Fibroblast of lung (primary cell): ENCODE measurements at regions not wholly inside any gene's neighbourhood (a gene's known extent, or its start where the extent isn't known, plus 50 kb on each side); places are given as distances from the start of the nearest gene placed in this dataset.

Experiments used
- DNase-seq, 2 donors: peaks; one replicate each; pipeline versions ENCODE4 v3.0.0 to v3.0.0-alpha.2; 2010; ENCODE audit warnings: low read depth in 2 of 2
- H2AFZ ChIP-seq: 2 replicates; pipeline ENCODE4 v1.5.1; 2012; ENCODE audit warnings: low read length, control low read depth, inconsistent platforms
- H3K27ac ChIP-seq: 2 replicates; pipeline ENCODE4 v1.5.1; 2011; ENCODE audit warnings: low read length, control low read depth; ENCODE audit not compliant: insufficient read depth
- H3K27me3 ChIP-seq: 2 replicates; pipeline ENCODE4 v1.5.1; 2011; ENCODE audit warnings: mild to moderate bottlenecking, low read length; ENCODE audit not compliant: control insufficient read depth, insufficient read depth
- H3K36me3 ChIP-seq: 2 replicates; pipeline ENCODE4 v1.5.1; 2011; ENCODE audit warnings: low read length; ENCODE audit not compliant: control insufficient read depth, insufficient read depth
- H3K4me1 ChIP-seq: 2 replicates; pipeline ENCODE4 v1.5.1; 2011; ENCODE audit warnings: low read length; ENCODE audit not compliant: control insufficient read depth, insufficient read depth; ENCODE audit errors: extremely low read depth
- H3K4me2 ChIP-seq: 2 replicates; pipeline ENCODE4 v1.5.1; 2011; ENCODE audit warnings: low read length, control low read depth; ENCODE audit not compliant: insufficient read depth; ENCODE audit errors: extremely low read depth
- H3K4me3 ChIP-seq, 4 experiments: fragments of 200-600 bp in 1 of 4; sonication (generic) in 1 of 4; replicated peaks in 1 of 4; 2 replicates each; pipeline ENCODE4 v1.5.1; 2011 to 2016; ENCODE audit warnings: low read length in 4 of 4, low read depth in 3 of 4, mild to moderate bottlenecking in 3 of 4, control low read depth in 2 of 4, inconsistent platforms in 1 of 4, mixed read lengths in 1 of 4; ENCODE audit not compliant: insufficient read depth in 1 of 4; ENCODE audit errors: control extremely low read depth in 1 of 4
- H3K79me2 ChIP-seq: 2 replicates; pipeline ENCODE4 v1.5.1; 2012; ENCODE audit warnings: mild to moderate bottlenecking, low read length, inconsistent platforms; ENCODE audit not compliant: control insufficient read depth, insufficient read depth
- H3K9ac ChIP-seq: 2 replicates; pipeline ENCODE4 v1.5.1; 2011; ENCODE audit warnings: mild to moderate bottlenecking, low read length, control low read depth; ENCODE audit not compliant: insufficient read depth
- H3K9me3 ChIP-seq: 2 replicates; pipeline ENCODE4 v1.5.1; 2012; ENCODE audit warnings: low read depth, low read length; ENCODE audit not compliant: control insufficient read depth, insufficient read depth
- H4K20me1 ChIP-seq: 2 replicates; pipeline ENCODE4 v1.5.1; 2011; ENCODE audit warnings: low read length; ENCODE audit not compliant: control insufficient read depth, insufficient read depth; ENCODE audit errors: extremely low read depth
- EZH2 ChIP-seq: IDR thresholded peaks from 2 replicates; pipeline ENCODE4 v1.5.1; 2012; ENCODE audit warnings: low read length, control low read depth, mild to moderate bottlenecking; ENCODE audit errors: missing control alignments
- TF ChIP-seq, protein P1 (sequence below), 2 donors: IDR thresholded peaks in 1 of 2; conservative IDR thresholded peaks in 1 of 2; 1 replicate in 1 of 2; 2 replicates in 1 of 2; pipeline ENCODE4 v1.5.1; 2011 to 2012; ENCODE audit warnings: low read length in 2 of 2, control low read depth in 1 of 2, inconsistent platforms in 1 of 2, low read depth in 1 of 2, mild to moderate bottlenecking in 1 of 2

GRCh38 chr6:141364232-141364631 lies 768.5 kb upstream of the GJE1 start:
- Histone ChIP-seq H3K9me3 (no peaks in the 10 kb centered on the region), H3K27me3 (no peaks in the 10 kb centered on the region), H2AFZ (no peak overlapping the region), H3K4me3 (no peak overlapping the region), H3K36me3 (no peaks in the 10 kb centered on the region), H3K4me1 (no peaks in the 10 kb centered on the region), H4K20me1 (no peaks in the 10 kb centered on the region), H3K4me2 (no peak overlapping the region), H3K27ac (no peak overlapping the region), H3K9ac (no peak overlapping the region), H3K79me2 (no peaks in the 10 kb centered on the region)
- TF ChIP-seq, protein P1, sequence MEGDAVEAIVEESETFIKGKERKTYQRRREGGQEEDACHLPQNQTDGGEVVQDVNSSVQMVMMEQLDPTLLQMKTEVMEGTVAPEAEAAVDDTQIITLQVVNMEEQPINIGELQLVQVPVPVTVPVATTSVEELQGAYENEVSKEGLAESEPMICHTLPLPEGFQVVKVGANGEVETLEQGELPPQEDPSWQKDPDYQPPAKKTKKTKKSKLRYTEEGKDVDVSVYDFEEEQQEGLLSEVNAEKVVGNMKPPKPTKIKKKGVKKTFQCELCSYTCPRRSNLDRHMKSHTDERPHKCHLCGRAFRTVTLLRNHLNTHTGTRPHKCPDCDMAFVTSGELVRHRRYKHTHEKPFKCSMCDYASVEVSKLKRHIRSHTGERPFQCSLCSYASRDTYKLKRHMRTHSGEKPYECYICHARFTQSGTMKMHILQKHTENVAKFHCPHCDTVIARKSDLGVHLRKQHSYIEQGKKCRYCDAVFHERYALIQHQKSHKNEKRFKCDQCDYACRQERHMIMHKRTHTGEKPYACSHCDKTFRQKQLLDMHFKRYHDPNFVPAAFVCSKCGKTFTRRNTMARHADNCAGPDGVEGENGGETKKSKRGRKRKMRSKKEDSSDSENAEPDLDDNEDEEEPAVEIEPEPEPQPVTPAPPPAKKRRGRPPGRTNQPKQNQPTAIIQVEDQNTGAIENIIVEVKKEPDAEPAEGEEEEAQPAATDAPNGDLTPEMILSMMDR (conservative IDR thresholded peaks at IDR 0.05 in 1 of 2, IDR thresholded peaks at IDR 0.05 in 1 of 2; ENCODE audit: low read depth in 1 of 2, low read length in 2 of 2) = no peak
- no peak for TF ChIP-seq EZH2
- no peak for DNase-seq

DNA sequence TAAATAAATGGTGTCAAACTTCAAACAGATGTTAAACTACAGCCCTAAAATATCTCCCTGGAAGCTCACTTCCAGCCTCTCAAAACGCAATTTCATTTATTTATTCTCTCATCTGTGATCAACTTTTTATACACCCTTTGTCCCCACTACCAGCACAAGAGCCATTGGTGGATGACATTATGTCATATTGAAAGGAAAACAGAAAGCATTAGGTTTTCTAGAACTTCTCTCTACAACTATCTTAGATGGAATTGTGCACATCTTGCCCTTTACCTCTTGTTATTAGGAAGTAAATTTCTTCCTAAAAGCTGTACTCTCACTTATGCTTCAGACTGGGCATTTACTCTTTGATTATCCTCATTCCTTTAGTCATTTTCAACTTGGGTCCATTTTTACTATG lies 771.2 kb upstream of the GJE1 start:
- no peak overlapping the region for H3K9ac ChIP-seq
- H4K20me1 ChIP-seq = no peaks in the 10 kb centered on the region
- H2AFZ ChIP-seq = no peak overlapping the region
- no peak overlapping the region for H3K4me2 ChIP-seq
- no peaks in the 10 kb centered on the region for H3K27me3 ChIP-seq
- no peaks in the 10 kb centered on the region for H3K9me3 ChIP-seq
- DNase-seq = no peak
- no peaks in the 10 kb centered on the region for H3K79me2 ChIP-seq
- TF ChIP-seq EZH2 = no peak
- TF ChIP-seq, protein P1 (conservative IDR thresholded peaks at IDR 0.05 in 1 of 2, IDR thresholded peaks at IDR 0.05 in 1 of 2; ENCODE audit: low read depth in 1 of 2, low read length in 2 of 2) = no peak
- H3K4me1 ChIP-seq = no peaks in the 10 kb centered on the region
- H3K4me3 ChIP-seq = no peak overlapping the region
- H3K27ac ChIP-seq = no peak overlapping the region
- no peaks in the 10 kb centered on the region for H3K36me3 ChIP-seq

DNA sequence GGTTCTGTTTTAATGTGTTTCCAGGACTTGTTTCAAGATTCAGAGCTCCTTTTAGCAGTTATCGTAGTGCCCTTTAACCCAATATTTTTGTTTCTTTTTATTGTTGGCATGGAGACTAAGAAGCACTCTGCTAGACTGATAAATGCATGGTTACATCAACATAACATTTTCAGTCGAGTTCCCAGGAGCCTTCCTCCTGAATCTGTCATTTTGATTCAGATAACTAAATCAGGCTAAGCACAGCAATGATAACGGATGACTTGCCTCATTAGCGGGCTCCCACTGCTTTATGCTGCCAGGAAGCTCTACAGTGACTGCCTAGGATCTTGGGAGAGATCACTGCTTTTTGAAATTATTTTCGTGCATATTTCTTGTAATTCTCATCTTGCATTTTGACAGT lies 772.8 kb upstream of the GJE1 start:
- TF ChIP-seq, protein P1 (conservative IDR thresholded peaks at IDR 0.05 in 1 of 2, IDR thresholded peaks at IDR 0.05 in 1 of 2; ENCODE audit: low read depth in 1 of 2, low read length in 2 of 2) = no peak
- no peak for TF ChIP-seq EZH2
- no peaks in the 10 kb centered on the region for H3K27me3 ChIP-seq
- H3K4me3 ChIP-seq = no peak overlapping the region
- H3K36me3 ChIP-seq = no peaks in the 10 kb centered on the region
- no peaks in the 10 kb centered on the region for H4K20me1 ChIP-seq
- no peaks in the 10 kb centered on the region for H3K79me2 ChIP-seq
- peak; percentile 25 to 82 for DNase-seq
- H3K4me1 ChIP-seq = no peaks in the 10 kb centered on the region
- H2AFZ ChIP-seq = peak overlapping the region; percentile 54
- no peaks in the 10 kb centered on the region for H3K9me3 ChIP-seq
- peak overlapping the region; percentile 40 for H3K4me2 ChIP-seq
- H3K27ac ChIP-seq = no peak overlapping the region
- no peak overlapping the region for H3K9ac ChIP-seq
